ENCODE measurements at regions not wholly inside any gene's neighbourhood (a gene's known extent, or its start where the extent isn't known, plus 50 kb on each side); places are given as distances from the start of the nearest gene placed in this dataset.

DNA sequence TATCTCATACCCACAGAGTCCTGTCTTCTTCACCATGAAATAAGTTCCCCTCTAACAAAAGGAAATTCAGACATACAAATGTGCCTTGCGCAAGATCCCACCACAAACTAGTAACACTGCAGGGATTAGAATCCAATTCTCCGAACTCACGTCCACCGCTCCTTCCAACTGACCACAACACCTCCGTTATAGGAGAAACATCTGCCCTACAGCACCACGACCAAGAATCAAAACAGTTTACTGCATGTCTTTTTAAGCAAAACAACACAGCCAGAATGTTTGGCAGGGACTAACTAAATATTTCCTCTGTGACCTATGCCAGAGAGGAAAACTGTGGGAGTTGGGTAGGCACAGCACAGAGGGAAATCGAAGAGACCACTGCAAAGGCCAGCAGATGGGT is 72.7 kb upstream of the AKIP1 start:
- TF ChIP-seq, protein P1, sequence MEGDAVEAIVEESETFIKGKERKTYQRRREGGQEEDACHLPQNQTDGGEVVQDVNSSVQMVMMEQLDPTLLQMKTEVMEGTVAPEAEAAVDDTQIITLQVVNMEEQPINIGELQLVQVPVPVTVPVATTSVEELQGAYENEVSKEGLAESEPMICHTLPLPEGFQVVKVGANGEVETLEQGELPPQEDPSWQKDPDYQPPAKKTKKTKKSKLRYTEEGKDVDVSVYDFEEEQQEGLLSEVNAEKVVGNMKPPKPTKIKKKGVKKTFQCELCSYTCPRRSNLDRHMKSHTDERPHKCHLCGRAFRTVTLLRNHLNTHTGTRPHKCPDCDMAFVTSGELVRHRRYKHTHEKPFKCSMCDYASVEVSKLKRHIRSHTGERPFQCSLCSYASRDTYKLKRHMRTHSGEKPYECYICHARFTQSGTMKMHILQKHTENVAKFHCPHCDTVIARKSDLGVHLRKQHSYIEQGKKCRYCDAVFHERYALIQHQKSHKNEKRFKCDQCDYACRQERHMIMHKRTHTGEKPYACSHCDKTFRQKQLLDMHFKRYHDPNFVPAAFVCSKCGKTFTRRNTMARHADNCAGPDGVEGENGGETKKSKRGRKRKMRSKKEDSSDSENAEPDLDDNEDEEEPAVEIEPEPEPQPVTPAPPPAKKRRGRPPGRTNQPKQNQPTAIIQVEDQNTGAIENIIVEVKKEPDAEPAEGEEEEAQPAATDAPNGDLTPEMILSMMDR (IDR thresholded peaks at IDR 0.05; ENCODE audit: poor library complexity): no peak
- TF ChIP-seq EZH2phosphoT487 (IDR thresholded peaks at IDR 0.05; ENCODE audit: low read depth, severe bottlenecking, unreplicated experiment): no peak
- no peak for TF ChIP-seq EZH2 (IDR thresholded peaks at IDR 0.05; ENCODE audit: borderline replicate concordance)

All from hepatocyte (in vitro differentiated cells).